ENCODE measurements at regions not wholly inside any gene's neighbourhood (a gene's known extent, or its start where the extent isn't known, plus 50 kb on each side); places are given as distances from the start of the nearest gene placed in this dataset.

- no peak for TF ChIP-seq CTCF (IDR thresholded peaks at IDR 0.05; ENCODE audit: control extremely low read depth, extremely low read depth, low read depth, missing control alignments)
- ChIA-PET CTCF (no interaction called here), POLR2A (no interaction called here)
- no peak for DNase-seq (ENCODE audit: extremely low spot score)
Observed at GRCh38 chr4:159563257-159563656, 460.4 kb downstream of the RAPGEF2 start.

- ChIA-PET CTCF (interaction anchor here (2.1 kb wide), 1 partner anchor 10 kb away, joined by 5 read pairs; no protein-coding TSS in a partner anchor), POLR2A (no interaction called here)
- DNase-seq (ENCODE audit: extremely low spot score), result no peak
- TF ChIP-seq CTCF (IDR thresholded peaks at IDR 0.05; ENCODE audit: control extremely low read depth, extremely low read depth, low read depth, missing control alignments), result no peak
Observed at GRCh38 chr4:159564615-159565014, 461.7 kb downstream of the RAPGEF2 start.

GRCh38 chr4:159566786-159567185 lies 463.9 kb downstream of the RAPGEF2 start:
- POLR2A ChIA-PET, result no interaction called here
- CTCF ChIA-PET, result no interaction called here
- no peak for TF ChIP-seq CTCF (IDR thresholded peaks at IDR 0.05; ENCODE audit: control extremely low read depth, extremely low read depth, low read depth, missing control alignments)
- no peak for DNase-seq (ENCODE audit: extremely low spot score)

GRCh38 chr4:159577241-159577640 lies 474.4 kb downstream of the RAPGEF2 start:
- no peak for DNase-seq (ENCODE audit: extremely low spot score)
- ChIA-PET POLR2A (no interaction called here), CTCF (no interaction called here)
- TF ChIP-seq CTCF (IDR thresholded peaks at IDR 0.05; ENCODE audit: control extremely low read depth, extremely low read depth, low read depth, missing control alignments), result no peak

- TF ChIP-seq CTCF (IDR thresholded peaks at IDR 0.05; ENCODE audit: control extremely low read depth, extremely low read depth, low read depth, missing control alignments), result no peak
Observed at GRCh38 chr4:159582685-159583084, 479.8 kb downstream of the RAPGEF2 start.

GRCh38 chr4:159592898-159593556 lies 490.1 kb downstream of the RAPGEF2 start:
- no peak for DNase-seq (ENCODE audit: extremely low spot score)
- POLR2A ChIA-PET, result no interaction called here

More at GRCh38 chr4:159582685-159583084, 479.8 kb downstream of the RAPGEF2 start:
- CTCF ChIA-PET, result interaction anchor here (0.9 to 1.2 kb wide), 2 partner anchors 10 to 28 kb away, joined by 3 read pairs; no protein-coding TSS in a partner anchor
- POLR2A ChIA-PET, result no interaction called here
- no peak for DNase-seq (ENCODE audit: extremely low spot score)

More at GRCh38 chr4:159592898-159593556, 490.1 kb downstream of the RAPGEF2 start:
- CTCF ChIA-PET, result interaction anchor here (0.7 kb wide), 1 partner anchor 23 kb away, joined by 3 read pairs; no protein-coding TSS in a partner anchor
- TF ChIP-seq CTCF (IDR thresholded peaks at IDR 0.05; ENCODE audit: control extremely low read depth, extremely low read depth, low read depth, missing control alignments), result no peak
